ENCODE measurements at regions not wholly inside any gene's neighbourhood (a gene's known extent, or its start where the extent isn't known, plus 50 kb on each side); places are given as distances from the start of the nearest gene placed in this dataset.
"Not testable (repeated sequence)": the region's sequence is repeated elsewhere in the genome, so short reads cannot be mapped to it uniquely, and the experiment has no call there.

GRCh38 chr5:143977891-143978461, 166.0 kb downstream of the HMHB1 start:
- intact Hi-C loops (cut with DNase I, micrococcal nuclease) = no loop called here
- H3K4me1 ChIP-seq (ENCODE audit: low read depth) = no peaks in the 10 kb centered on the region
- DNase-seq (no peak), ATAC-seq (no peak)
- H3K36me3 ChIP-seq (ENCODE audit: low read depth) = no peaks in the 10 kb centered on the region
- TF ChIP-seq, protein P1, sequence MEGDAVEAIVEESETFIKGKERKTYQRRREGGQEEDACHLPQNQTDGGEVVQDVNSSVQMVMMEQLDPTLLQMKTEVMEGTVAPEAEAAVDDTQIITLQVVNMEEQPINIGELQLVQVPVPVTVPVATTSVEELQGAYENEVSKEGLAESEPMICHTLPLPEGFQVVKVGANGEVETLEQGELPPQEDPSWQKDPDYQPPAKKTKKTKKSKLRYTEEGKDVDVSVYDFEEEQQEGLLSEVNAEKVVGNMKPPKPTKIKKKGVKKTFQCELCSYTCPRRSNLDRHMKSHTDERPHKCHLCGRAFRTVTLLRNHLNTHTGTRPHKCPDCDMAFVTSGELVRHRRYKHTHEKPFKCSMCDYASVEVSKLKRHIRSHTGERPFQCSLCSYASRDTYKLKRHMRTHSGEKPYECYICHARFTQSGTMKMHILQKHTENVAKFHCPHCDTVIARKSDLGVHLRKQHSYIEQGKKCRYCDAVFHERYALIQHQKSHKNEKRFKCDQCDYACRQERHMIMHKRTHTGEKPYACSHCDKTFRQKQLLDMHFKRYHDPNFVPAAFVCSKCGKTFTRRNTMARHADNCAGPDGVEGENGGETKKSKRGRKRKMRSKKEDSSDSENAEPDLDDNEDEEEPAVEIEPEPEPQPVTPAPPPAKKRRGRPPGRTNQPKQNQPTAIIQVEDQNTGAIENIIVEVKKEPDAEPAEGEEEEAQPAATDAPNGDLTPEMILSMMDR (IDR thresholded peaks at IDR 0.05) = no peak
- no peaks in the 10 kb centered on the region for H3K9me3 ChIP-seq
- H3K4me3 ChIP-seq = no peak overlapping the region

DNA sequence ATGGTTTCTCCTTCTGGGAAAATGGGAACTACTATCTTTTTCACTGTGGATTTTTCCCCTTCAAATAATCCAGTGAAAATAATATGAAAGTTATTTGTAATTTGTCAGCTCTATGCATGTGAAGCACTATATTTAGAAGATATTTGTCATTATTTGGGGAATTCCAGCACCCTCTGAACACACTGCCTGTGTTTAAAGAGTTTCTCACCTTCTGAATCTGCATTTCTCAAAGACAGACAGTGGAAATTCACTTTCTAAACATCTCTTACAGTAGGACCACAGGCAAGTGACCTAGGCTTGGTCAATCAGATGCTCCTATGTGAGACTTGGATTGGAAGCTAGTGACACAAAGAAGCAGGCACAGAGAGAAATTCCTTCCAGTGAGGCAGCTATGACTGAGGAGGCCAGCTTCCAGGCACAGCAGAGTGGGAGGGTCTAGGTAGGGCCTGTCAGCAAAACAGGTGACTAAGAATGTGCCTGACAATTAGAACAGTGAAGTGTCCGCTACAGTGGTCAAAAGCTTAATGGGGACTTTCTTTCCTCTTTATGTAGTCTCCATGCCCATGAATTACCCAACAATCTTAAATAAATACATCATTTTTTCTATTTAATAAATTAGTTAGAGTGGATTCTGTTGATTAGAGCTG, 167.2 kb downstream of the HMHB1 start:
- Histone ChIP-seq H3K4me3 (no peak overlapping the region), H3K4me1 (ENCODE audit: low read depth) (no peaks in the 10 kb centered on the region), H3K36me3 (ENCODE audit: low read depth) (no peaks in the 10 kb centered on the region), H3K9me3 (no peaks in the 10 kb centered on the region)
- DNase-seq (no peak), ATAC-seq (no peak)
- intact Hi-C loops (cut with DNase I, micrococcal nuclease) = no loop called here
- TF ChIP-seq, protein P1 (IDR thresholded peaks at IDR 0.05) = no peak

DNA sequence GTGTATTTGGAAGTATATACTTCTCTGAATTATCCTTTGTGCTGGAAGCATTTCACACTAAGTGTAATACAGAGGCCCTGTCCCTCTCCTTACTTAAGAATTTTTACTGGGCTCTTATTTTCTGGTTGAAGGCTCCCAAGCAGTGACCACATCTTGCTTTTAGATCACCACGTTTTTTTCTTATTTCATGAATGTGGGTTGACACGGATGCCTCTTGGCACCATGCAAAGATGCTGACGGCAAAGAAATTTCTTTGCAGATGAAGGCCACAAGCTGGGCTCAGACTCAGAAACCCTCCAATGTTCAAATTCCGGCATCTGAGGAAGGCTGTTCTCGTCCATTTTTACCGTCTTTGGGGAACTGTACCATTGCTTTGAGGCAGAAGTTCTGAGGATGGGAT, 168.5 kb downstream of the HMHB1 start:
- intact Hi-C loops (cut with DNase I, micrococcal nuclease) = no loop called here
- TF ChIP-seq, protein P1 (IDR thresholded peaks at IDR 0.05) = no peak
- no peak for ATAC-seq
- no peak for DNase-seq
- H3K36me3 ChIP-seq (ENCODE audit: low read depth) = no peaks in the 10 kb centered on the region
- H3K4me1 ChIP-seq (ENCODE audit: low read depth) = peaks cover 4% of the 10 kb centered on the region
- no peaks in the 10 kb centered on the region for H3K9me3 ChIP-seq
- no peak overlapping the region for H3K4me3 ChIP-seq

DNA sequence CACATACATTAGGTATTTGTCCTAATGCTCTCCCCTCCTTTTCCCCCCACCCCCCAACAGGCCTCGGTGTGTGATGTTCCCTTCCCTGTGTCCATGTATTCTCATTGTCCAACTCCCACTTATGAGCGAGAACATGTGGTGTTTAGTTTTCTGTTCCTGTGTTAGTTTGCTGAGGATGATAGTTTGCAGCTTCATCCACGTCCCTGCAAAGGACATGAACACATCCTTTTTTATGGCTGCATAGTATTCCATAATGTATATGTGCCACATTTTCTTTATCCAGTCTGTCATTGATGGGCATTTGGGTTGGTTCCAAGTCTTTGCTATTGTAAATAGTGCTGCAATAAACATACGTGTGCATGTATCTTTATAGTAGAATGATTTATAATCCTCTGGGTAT, 171.0 kb downstream of the HMHB1 start:
- intact Hi-C loops (cut with DNase I, micrococcal nuclease); H3K36me3 ChIP-seq (ENCODE audit: low read depth); DNase-seq; H3K4me1 ChIP-seq (ENCODE audit: low read depth); ATAC-seq; H3K9me3 ChIP-seq; H3K4me3 ChIP-seq: not testable (repeated sequence)

GRCh38 chr5:143985832-143986515, 174.0 kb downstream of the HMHB1 start:
- Histone ChIP-seq H3K4me1 (ENCODE audit: low read depth) (peaks cover 9% of the 10 kb centered on the region), H3K4me3 (no peak overlapping the region), H3K36me3 (ENCODE audit: low read depth) (no peaks in the 10 kb centered on the region), H3K9me3 (no peaks in the 10 kb centered on the region)
- intact Hi-C loops (cut with DNase I, micrococcal nuclease) = no loop called here
- ATAC-seq (peak; percentile 89), DNase-seq (peak in 1 of 3 donors; percentile 12)
- TF ChIP-seq, protein P1 (IDR thresholded peaks at IDR 0.05) = no peak

DNA sequence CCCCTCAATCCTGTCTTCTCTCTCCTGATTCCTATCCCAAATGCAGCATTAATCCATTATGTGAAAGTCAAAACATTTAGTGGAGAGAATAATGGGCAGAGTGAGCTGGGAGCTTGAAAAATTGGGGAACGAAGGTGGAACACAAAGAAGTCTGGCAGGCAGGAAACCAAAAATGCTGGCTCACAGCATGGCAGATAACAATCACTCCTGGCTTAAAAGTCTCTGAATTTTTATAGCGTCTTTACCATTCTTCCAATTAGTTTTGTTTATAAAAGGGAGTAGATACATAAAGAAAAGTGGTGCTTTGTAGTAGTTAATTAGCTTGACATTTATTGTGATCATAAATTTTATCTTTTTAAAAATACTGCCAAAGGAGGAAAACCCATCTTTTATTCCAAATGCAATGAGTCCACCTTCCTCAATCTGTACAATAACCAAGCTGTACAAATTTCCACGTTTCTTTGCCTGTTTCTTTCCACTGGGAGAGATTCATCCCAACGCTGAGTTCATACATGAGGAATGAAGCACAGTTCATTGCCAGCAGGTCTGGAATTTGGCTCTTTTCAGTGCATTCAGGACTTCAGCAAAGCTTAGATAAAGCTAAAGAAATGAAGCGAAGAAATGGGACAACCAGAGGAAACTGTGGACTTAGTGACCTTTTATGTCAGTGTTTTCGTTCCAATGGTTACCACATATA, 174.7 kb downstream of the HMHB1 start:
- ATAC-seq (no peak), DNase-seq (no peak)
- no peaks in the 10 kb centered on the region for H3K36me3 ChIP-seq (ENCODE audit: low read depth)
- intact Hi-C loops (cut with DNase I, micrococcal nuclease) = no loop called here
- TF ChIP-seq, protein P1 (IDR thresholded peaks at IDR 0.05) = no peak
- H3K9me3 ChIP-seq = no peaks in the 10 kb centered on the region
- no peak overlapping the region for H3K4me3 ChIP-seq
- H3K4me1 ChIP-seq (ENCODE audit: low read depth) = peaks cover 9% of the 10 kb centered on the region

All from mucosa of descending colon (tissue), 3 donors.